Endothelial cell of umbilical vein (primary cell): ENCODE measurements at regions not wholly inside any gene's neighbourhood (a gene's known extent, or its start where the extent isn't known, plus 50 kb on each side); places are given as distances from the start of the nearest gene placed in this dataset.

Source experiments
- EZH2 ChIP-seq: IDR thresholded peaks from 2 replicates; pipeline ENCODE4 v1.6.1; 2012; ENCODE audit warnings: borderline replicate concordance, low read depth, mild to moderate bottlenecking, moderate library complexity, low read length, inconsistent platforms; ENCODE audit not compliant: severe bottlenecking
- POLR2A ChIP-seq: IDR thresholded peaks from 2 replicates; pipeline ENCODE4 v1.6.1; 2012; ENCODE audit warnings: low read depth, mild to moderate bottlenecking, control low read depth, low read length
- POLR2AphosphoS5 ChIP-seq: IDR thresholded peaks from 2 replicates; pipeline ENCODE4 v1.6.1; 2012; ENCODE audit warnings: low read depth, mild to moderate bottlenecking, control low read depth, low read length, moderate library complexity; ENCODE audit not compliant: insufficient read depth
- TF ChIP-seq, protein P1 (sequence below), 2 donors: IDR thresholded peaks; 1 replicate in 1 of 2; 2 replicates in 1 of 2; pipeline ENCODE4 v1.5.1; 2011; ENCODE audit warnings: low read length in 2 of 2, mild to moderate bottlenecking in 2 of 2, moderate library complexity in 2 of 2, control low read depth in 1 of 2, inconsistent platforms in 1 of 2, low read depth in 1 of 2; ENCODE audit not compliant: insufficient read depth in 1 of 2; ENCODE audit errors: extremely low read depth in 1 of 2
- TF ChIP-seq, protein P2 (sequence below): IDR thresholded peaks from 2 replicates; pipeline ENCODE4 v1.6.1; 2011; ENCODE audit not compliant: insufficient read depth, insufficient read length

DNA sequence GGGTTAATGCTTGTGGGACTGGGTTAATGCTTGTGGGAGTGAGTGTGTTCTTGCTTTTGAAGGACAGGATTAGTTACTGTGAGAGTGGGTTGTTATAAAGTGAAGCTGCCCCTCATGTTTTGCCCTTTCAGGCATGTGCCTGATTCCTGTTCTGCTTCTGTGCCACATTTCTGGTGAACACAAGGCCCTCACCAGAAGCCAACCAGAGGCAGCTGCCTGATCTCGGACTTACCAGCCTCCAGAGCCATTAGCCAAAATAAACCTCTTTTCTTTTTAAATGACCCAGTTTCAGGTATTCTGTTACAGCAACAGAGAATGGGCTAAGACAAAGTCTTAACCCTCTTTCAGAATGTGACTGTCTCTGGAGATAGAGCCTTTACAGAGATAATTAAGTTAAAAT lies 113.3 kb upstream of the TMTC4 start:
- TF ChIP-seq, protein P1, sequence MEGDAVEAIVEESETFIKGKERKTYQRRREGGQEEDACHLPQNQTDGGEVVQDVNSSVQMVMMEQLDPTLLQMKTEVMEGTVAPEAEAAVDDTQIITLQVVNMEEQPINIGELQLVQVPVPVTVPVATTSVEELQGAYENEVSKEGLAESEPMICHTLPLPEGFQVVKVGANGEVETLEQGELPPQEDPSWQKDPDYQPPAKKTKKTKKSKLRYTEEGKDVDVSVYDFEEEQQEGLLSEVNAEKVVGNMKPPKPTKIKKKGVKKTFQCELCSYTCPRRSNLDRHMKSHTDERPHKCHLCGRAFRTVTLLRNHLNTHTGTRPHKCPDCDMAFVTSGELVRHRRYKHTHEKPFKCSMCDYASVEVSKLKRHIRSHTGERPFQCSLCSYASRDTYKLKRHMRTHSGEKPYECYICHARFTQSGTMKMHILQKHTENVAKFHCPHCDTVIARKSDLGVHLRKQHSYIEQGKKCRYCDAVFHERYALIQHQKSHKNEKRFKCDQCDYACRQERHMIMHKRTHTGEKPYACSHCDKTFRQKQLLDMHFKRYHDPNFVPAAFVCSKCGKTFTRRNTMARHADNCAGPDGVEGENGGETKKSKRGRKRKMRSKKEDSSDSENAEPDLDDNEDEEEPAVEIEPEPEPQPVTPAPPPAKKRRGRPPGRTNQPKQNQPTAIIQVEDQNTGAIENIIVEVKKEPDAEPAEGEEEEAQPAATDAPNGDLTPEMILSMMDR (IDR thresholded peaks at IDR 0.05; ENCODE audit: extremely low read depth in 1 of 2, insufficient read depth in 1 of 2, low read depth in 1 of 2, low read length in 2 of 2) = no peak
- TF ChIP-seq POLR2A (no peak), POLR2AphosphoS5 (no peak), EZH2 (no peak)
- TF ChIP-seq, protein P2, sequence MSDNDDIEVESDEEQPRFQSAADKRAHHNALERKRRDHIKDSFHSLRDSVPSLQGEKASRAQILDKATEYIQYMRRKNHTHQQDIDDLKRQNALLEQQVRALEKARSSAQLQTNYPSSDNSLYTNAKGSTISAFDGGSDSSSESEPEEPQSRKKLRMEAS = no peak
